NCI-H1694 (cell line): ENCODE measurements at regions not wholly inside any gene's neighbourhood (a gene's known extent, or its start where the extent isn't known, plus 50 kb on each side); places are given as distances from the start of the nearest gene placed in this dataset.

ENCODE experiments used
- DNase-seq: peaks from one replicate; lab custom pipeline; 2025; lab: John Stamatoyannopoulos, UW

GRCh38 chr3:117404141-117404540, 694.6 kb downstream of the TUSC7 start:
- no peak for DNase-seq

GRCh38 chr3:117404730-117405129, 695.2 kb downstream of the TUSC7 start:
- no peak for DNase-seq

GRCh38 chr3:117405359-117405758, 695.8 kb downstream of the TUSC7 start:
- no peak for DNase-seq

- DNase-seq = peak; percentile 42
Observed at GRCh38 chr3:117407317-117407716, 697.7 kb downstream of the TUSC7 start.

GRCh38 chr3:117408811-117409210, 699.2 kb downstream of the TUSC7 start:
- DNase-seq = no peak

GRCh38 chr3:117409256-117409655, 699.7 kb downstream of the TUSC7 start:
- DNase-seq = no peak

- DNase-seq = no peak
Observed at GRCh38 chr3:117409701-117410459, 700.3 kb downstream of the TUSC7 start.

- no peak for DNase-seq
Observed at GRCh38 chr3:117411971-117412370, 702.4 kb downstream of the TUSC7 start.

- no peak for DNase-seq
Observed at GRCh38 chr3:117417411-117417810, 707.8 kb downstream of the TUSC7 start.

GRCh38 chr3:117427081-117427480, 717.5 kb downstream of the TUSC7 start:
- DNase-seq = no peak

GRCh38 chr3:117433427-117433826, 723.8 kb downstream of the TUSC7 start:
- no peak for DNase-seq

- DNase-seq = no peak
Observed at GRCh38 chr3:117434661-117435412, 725.3 kb downstream of the TUSC7 start.

- no peak for DNase-seq
Observed at GRCh38 chr3:117435506-117435905, 725.9 kb downstream of the TUSC7 start.

- peak; percentile 90 for DNase-seq
Observed at GRCh38 chr3:117439812-117440211, 730.2 kb downstream of the TUSC7 start.

- DNase-seq = no peak
Observed at GRCh38 chr3:117441851-117442250, 732.3 kb downstream of the TUSC7 start.

- peak; percentile 16 for DNase-seq
Observed at GRCh38 chr3:117442566-117442965, 733.0 kb downstream of the TUSC7 start.

GRCh38 chr3:117443014-117443413, 733.4 kb downstream of the TUSC7 start:
- DNase-seq = no peak

- DNase-seq = no peak
Observed at GRCh38 chr3:117444175-117444574, 734.6 kb downstream of the TUSC7 start.

- DNase-seq = no peak
Observed at GRCh38 chr3:117447419-117447818, 737.8 kb downstream of the TUSC7 start.

GRCh38 chr3:117450026-117450425, 740.4 kb downstream of the TUSC7 start:
- no peak for DNase-seq

- DNase-seq = no peak
Observed at GRCh38 chr3:117454254-117454653, 744.7 kb downstream of the TUSC7 start.

GRCh38 chr3:117454908-117455307, 745.3 kb downstream of the TUSC7 start:
- DNase-seq = no peak

- DNase-seq = no peak
Observed at GRCh38 chr3:117455782-117456181, 746.2 kb downstream of the TUSC7 start.
